Stimulated activated CD4-positive, alpha-beta T cell treated with anti-CD3 and anti-CD28 coated beads, Interleukin-12 subunit alpha, Interleukin-12 subunit beta, amount 100 ng/mL, for 4 hours (primary cell): ENCODE measurements at regions not wholly inside any gene's neighbourhood (a gene's known extent, or its start where the extent isn't known, plus 50 kb on each side); places are given as distances from the start of the nearest gene placed in this dataset.

Experiments
- DNase-seq: peaks from one replicate; pipeline ENCODE4 v3.0.0-alpha.2; 2020

- no peak for DNase-seq
Observed at GRCh38 chr17:77815127-77815905, 143.2 kb upstream of the TNRC6C start.

- no peak for DNase-seq
Observed at GRCh38 chr17:77817953-77818352, 140.6 kb upstream of the TNRC6C start.

DNA sequence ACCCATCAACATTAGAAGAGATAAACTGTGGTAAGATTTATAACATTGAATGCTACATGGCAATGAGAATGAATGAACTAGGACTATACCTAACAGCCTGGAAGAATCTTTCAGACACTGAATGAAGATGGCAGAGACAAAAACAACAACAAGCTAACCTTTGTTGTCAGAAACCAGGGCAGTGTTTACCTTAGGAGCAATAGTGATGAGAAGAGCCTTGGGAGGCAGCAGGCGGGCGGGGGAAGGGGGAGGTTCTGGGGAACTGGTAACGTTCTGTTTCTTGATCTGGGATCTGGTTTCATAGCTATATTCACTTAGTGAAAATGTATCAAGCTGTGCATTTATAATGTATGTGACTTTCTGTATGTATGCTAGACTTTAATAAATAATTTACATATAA, 139.0 kb upstream of the TNRC6C start:
- DNase-seq: no peak

DNA sequence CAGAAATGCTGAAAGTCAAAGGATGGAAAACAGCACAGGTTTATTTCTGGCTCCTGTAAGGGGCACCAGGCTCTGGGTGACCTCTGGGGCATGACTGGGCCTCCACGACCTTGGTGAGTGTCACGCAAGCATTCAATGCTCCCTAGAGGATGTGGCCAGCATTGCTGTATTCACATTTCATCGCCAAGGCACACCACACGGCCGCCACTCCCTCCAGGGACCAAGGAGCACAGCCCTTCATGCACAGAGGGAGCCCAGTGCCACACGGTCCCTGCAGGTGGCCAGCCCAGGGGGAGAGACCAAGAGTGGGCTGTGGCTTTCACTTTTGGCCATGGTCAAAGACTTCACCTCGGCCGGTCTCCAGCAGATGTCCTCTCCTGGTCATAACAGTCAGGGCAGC, 137.4 kb upstream of the TNRC6C start:
- no peak for DNase-seq

DNA sequence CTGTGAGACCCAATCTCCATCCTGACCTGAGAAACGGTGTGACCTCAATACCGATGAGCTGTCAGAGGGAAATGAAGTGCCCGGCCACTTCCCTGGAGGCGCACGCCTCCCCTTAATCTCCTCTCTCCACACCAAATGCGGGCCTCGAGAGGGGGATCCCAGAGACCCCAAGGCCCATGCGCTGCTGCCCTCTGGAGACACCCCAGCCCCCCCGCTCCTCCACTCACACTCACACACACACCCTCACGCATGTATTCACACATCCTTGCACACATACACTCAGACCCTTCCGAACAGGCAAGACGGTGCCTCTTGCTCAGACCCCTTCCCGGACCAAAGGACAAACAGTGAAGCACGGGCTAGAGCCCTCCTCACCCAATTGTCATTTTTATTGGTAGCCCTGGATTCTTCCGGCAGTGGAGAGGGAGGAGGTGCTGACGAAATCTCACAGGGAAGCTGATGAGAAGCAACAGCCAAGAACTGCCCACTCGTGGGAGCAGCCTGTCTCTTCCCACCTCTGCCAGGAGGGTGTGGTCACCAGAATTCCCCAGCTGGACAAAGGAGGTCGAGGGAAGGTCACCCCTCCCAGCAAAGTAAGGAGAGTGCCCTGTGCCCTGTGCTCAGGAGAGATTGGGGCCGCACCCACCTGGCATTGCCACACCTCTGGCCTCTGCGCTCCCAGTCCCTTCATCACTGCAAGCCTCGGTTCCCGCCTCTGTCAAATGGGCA, 136.0 kb upstream of the TNRC6C start:
- DNase-seq: no peak

- DNase-seq: no peak
Observed at GRCh38 chr17:77824102-77824779, 134.3 kb upstream of the TNRC6C start.

DNA sequence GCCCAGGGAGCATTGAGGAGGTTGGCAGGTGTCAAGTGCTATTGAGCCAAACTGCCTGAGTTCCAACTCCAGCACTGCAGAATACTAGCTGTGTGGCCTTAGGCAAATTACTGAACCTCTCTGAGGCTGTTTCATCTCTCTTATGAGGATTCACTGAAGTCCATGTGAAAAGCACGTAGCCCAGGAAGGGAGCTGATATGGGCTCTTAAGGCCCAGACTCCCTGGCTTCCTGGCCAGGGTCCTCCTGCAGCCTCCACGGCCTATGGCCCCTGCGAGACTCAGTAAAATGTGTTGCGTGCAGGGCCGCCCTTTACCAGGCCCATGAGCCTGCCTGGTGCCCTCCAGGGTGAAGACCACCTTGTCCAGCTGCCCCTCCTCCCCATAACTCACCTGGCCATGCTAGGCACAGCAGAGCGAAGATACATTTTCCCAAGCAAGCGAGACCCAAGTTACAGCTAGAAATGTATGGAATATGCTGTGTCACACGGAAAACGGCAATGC, 133.7 kb upstream of the TNRC6C start:
- DNase-seq: no peak

DNA sequence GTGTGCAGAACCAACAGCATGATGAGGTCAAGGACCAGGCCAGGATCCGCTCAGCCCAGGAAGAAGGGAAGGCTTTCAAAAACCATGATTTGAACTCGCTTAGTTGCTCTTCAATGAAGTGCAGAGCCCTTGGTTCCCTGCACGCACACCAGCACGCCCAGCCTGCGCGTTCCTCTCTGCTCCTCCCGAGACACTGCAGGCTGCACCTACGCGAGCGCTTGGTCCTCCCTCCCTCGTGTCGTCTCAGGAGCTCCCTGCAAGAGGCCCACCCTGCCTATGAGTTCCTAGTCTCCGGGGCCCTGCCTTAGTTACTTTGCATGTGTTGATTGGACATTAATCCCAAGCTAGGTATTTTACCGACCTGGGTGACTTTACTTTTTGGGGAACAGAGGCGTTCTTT, 132.9 kb upstream of the TNRC6C start:
- DNase-seq: no peak

DNA sequence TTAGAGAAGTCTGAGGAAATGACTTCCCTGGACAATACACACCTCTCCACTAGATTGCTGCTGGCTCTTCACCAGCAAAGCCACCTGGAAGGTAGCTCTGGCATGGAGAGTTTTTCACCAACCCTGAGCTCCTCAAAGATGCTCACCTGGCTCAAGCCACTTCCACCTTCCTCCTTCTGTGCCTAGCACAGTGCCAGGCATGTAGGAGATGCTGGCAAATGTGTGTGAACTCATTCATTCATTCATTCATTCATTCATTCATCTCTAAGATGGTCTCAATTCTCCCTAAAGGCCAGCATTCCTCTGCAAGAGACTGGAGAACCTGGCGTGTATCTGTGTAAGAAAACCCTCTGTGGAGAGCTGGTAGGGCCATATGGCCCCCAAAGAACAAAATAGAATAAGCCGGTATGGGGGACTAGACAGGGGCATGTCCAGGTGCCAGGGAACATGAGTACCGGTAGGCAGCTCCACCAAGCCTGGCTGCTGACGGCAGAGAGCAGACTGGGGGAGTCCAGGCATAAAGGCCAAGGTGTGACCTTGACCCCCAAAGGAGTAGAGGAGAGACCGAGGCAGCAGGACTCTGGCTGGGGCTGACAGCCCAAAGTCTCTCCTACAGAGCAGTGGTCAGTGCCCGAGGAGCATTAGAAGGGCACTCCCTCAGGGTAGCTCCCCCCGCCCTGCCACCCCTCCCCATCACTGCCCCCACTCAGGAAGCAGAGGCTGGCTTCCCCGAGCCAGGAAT, 132.2 kb upstream of the TNRC6C start:
- DNase-seq: no peak

DNA sequence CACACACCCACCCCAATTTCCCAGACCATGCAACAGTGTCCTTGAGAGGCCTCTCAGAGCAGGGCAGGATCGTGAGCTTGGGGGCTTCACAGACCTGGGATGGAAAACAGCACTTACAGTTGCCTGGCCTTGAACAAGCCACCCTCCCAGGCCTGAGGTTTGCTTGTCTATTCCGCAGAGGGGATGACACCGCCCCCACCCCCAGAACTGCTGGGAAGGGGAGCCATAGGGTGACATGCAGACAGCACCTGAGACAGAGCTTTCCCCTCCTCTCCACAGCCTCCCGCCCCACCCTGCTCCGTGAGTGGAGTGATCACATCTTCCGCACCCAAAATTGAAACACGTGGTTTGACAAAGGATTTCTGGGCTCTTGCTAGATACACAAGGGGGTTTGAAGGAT, 131.5 kb upstream of the TNRC6C start:
- no peak for DNase-seq

GRCh38 chr17:77827511-77827910, 131.0 kb upstream of the TNRC6C start:
- no peak for DNase-seq

- DNase-seq: no peak
Observed at GRCh38 chr17:77828749-77829539, 129.6 kb upstream of the TNRC6C start.

DNA sequence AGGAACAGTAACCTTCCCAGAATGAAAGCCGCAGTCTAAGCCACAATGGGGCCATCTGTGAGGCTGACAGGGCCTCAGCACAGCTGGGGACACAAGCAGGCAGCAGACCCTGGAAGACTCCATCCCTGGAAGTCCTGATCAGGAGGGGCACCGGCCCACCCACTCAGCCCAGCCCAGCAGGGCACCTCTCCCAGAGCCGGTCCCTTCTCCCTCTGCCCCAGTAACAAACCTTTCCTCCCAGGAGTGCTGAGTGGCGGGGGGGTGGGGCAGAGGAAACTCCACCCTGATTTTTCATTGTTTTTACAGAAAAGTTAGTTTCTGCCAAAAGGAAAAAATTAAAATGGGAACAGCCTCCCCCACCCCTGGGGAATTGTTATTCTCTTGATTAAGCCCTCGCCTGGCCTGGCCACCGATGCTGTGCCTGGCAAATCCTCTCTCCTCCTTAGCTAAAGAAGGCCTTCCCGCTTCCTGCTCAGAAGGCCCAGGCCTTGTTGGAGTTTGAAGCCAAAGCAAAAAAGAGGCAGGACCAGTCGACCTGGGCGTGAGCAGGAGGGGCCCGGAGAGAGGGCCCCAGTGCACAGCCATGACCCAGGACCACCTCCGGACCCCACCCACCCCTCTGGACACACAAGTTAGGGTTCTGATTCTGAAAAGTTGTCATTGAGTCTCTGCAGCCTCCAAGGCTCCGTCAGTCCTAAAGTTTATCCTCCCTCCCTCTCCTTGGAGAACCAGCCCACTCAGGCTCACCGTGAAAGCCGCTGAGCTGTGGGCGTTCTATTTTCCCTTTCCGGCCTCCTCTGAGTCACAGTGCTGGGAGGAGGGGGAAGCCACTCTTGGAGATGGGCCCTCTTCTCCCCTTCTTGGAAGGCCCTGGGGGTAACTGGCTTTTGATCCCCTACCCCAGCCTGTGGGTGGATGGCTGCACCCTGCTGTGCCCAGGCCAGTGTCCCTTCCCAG, 128.4 kb upstream of the TNRC6C start:
- DNase-seq: no peak

- no peak for DNase-seq
Observed at GRCh38 chr17:77830816-77831473, 127.6 kb upstream of the TNRC6C start.

GRCh38 chr17:77831474-77832179, 126.9 kb upstream of the TNRC6C start:
- DNase-seq: no peak

- DNase-seq: no peak
Observed at GRCh38 chr17:77832180-77832560, 126.3 kb upstream of the TNRC6C start.

DNA sequence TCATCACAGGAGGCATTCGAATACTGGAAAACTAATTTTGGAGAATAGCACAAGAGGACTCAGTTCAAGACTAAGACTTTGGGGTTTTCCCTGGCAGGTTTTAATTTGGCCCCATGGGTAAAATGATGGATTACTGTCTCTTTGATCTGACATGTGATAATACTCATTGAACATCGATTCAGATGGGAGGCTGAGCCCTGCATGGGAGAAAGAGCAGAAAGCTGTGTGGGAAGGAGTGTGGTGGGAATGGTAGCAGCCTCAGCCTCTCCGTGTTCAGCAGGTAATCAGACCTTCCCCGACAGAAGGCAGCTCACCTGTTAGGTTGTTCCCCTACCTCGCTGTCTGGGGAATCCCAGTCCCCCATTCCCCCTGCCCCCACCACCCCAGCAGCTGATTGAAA, 124.7 kb upstream of the TNRC6C start:
- DNase-seq: no peak

DNA sequence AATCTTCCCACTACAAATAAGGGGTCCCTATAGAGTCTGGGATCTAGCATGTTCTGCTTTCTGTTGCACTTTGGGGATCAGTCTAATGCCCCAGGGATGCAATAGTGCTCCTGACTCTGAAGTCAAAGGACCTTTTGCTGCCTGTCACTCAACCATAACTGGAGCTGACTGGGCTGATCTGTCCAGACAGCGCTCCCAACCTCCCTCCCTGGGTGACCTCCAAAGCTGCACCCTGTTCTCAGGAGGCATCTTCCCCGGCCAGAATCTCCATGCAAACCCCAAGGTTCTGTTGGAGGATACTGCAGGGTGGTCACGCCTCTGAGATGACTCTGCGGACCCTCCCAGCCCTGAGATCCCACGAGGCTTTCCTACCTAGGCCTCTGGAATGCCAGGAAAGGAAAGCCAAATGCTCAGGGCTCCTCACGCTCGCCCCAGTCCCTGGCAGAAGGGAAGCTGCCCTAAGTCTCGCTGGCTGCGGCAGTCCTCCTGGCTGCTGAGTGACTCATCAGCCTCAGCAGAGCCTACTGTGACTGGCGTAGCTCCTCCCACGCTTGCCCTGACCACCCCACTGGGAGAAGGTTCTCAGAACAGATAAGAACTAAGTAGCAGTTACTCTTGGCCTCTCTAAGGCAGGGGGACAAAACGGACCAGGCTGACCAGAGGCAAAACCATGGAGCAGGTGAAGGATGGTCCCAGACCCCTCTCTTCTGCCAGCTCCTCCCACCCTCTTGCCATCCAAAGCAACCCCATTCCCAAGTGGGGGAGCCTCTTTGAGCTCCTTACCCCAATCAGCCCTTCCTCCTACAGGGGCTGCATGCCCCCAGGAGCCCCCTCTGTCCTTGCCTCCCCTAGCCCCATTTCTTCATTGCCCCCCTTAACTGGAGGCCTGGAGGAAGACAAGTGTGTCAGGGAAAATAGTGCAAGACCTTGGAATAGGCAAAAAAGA, 124.1 kb upstream of the TNRC6C start:
- DNase-seq: peak; percentile 44
